Progenitor cell of endocrine pancreas (in vitro differentiated cells): ENCODE measurements at regions not wholly inside any gene's neighbourhood (a gene's known extent, or its start where the extent isn't known, plus 50 kb on each side); places are given as distances from the start of the nearest gene placed in this dataset.

Experiments
- DNase-seq: peaks from one replicate; pipeline ENCODE4 v3.0.0; 2021; ENCODE audit warnings: low spot score; ENCODE audit not compliant: unreplicated experiment
- H3K27ac Mint-ChIP-seq: 2 replicates; pipeline ENCODE4 v1.8.0; 2021; ENCODE audit warnings: mild to moderate bottlenecking, moderate library complexity, mixed read lengths
- H3K27me3 Mint-ChIP-seq: 2 replicates; pipeline ENCODE4 v1.8.0; 2021; ENCODE audit warnings: mixed read lengths
- H3K36me3 Mint-ChIP-seq: 2 replicates; pipeline ENCODE4 v1.8.0; 2022; ENCODE audit warnings: mixed read lengths; ENCODE audit not compliant: insufficient read depth
- H3K4me1 Mint-ChIP-seq: 2 replicates; pipeline ENCODE4 v1.8.0; 2021; ENCODE audit warnings: low read depth, mixed read lengths
- H3K4me3 Mint-ChIP-seq: 2 replicates; pipeline ENCODE4 v1.8.0; 2021; ENCODE audit warnings: low read depth, mild to moderate bottlenecking, moderate library complexity, mixed read lengths
- H3K9me3 Mint-ChIP-seq: 2 replicates; pipeline ENCODE4 v1.8.0; 2021; ENCODE audit warnings: low read depth, mixed read lengths
- TF ChIP-seq, protein P1 (sequence below): fragments of 200-600 bp; sonication (generic); IDR thresholded peaks from one replicate; pipeline ENCODE4 v1.5.0; 2021; ENCODE audit warnings: antibody characterized with exemption, mild to moderate bottlenecking; ENCODE audit not compliant: unreplicated experiment

GRCh38 chr6:113148566-113148965, 708.6 kb upstream of the MARCKS start:
- H3K27ac Mint-ChIP-seq = no peak overlapping the region
- TF ChIP-seq, protein P1, sequence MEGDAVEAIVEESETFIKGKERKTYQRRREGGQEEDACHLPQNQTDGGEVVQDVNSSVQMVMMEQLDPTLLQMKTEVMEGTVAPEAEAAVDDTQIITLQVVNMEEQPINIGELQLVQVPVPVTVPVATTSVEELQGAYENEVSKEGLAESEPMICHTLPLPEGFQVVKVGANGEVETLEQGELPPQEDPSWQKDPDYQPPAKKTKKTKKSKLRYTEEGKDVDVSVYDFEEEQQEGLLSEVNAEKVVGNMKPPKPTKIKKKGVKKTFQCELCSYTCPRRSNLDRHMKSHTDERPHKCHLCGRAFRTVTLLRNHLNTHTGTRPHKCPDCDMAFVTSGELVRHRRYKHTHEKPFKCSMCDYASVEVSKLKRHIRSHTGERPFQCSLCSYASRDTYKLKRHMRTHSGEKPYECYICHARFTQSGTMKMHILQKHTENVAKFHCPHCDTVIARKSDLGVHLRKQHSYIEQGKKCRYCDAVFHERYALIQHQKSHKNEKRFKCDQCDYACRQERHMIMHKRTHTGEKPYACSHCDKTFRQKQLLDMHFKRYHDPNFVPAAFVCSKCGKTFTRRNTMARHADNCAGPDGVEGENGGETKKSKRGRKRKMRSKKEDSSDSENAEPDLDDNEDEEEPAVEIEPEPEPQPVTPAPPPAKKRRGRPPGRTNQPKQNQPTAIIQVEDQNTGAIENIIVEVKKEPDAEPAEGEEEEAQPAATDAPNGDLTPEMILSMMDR = no peak
- no peaks in the 10 kb centered on the region for H3K36me3 Mint-ChIP-seq
- no peak for DNase-seq
- H3K9me3 Mint-ChIP-seq = peaks cover 9% of the 10 kb centered on the region
- H3K4me3 Mint-ChIP-seq = no peak overlapping the region
- H3K4me1 Mint-ChIP-seq = peaks cover 1% of the 10 kb centered on the region
- H3K27me3 Mint-ChIP-seq = no peaks in the 10 kb centered on the region

GRCh38 chr6:113149511-113149910, 707.6 kb upstream of the MARCKS start:
- DNase-seq = no peak
- Mint-ChIP-seq H3K36me3 (no peaks in the 10 kb centered on the region), H3K9me3 (peaks cover 9% of the 10 kb centered on the region), H3K27me3 (no peaks in the 10 kb centered on the region), H3K27ac (no peak overlapping the region), H3K4me3 (no peak overlapping the region), H3K4me1 (peaks cover 1% of the 10 kb centered on the region)
- TF ChIP-seq, protein P1 = no peak

DNA sequence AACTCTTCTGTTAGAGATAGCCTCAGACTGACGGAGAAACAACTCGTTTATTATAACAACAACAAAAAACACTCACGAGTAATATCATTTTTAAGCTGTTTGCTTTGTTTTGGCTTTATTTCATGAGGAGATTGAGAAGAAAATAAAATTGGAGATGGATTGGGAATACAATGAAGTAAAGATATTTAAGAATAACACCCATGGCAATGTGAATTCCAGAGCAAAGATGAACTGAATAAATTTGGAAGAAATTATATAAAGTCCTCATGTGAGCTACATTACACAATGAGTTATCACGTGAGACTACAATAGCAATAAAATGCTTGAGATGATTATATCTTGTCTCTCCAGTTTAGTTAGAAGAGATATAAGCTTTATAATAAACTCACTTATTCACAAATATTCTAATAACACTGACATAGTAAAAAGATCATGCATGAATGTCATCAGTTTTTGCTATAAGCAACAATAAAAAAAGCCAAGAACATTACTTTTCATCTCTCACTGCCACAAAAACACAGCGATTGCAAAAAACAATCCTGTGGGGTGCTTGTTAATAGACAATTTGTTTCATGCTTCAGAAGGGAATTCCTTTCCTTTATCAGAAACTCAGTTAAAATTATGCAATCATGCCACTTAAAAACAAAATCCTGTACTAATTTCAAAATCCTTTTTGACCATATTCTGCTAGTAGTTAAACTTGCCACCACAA, 696.7 kb upstream of the MARCKS start:
- H3K9me3 Mint-ChIP-seq = no peaks in the 10 kb centered on the region
- TF ChIP-seq, protein P1 = no peak
- H3K27ac Mint-ChIP-seq = no peak overlapping the region
- DNase-seq = no peak
- no peaks in the 10 kb centered on the region for H3K36me3 Mint-ChIP-seq
- no peak overlapping the region for H3K4me3 Mint-ChIP-seq
- no peaks in the 10 kb centered on the region for H3K4me1 Mint-ChIP-seq
- H3K27me3 Mint-ChIP-seq = no peaks in the 10 kb centered on the region

GRCh38 chr6:113161018-113161315, 696.2 kb upstream of the MARCKS start:
- Mint-ChIP-seq H3K27me3 (no peaks in the 10 kb centered on the region), H3K27ac (no peak overlapping the region)
- no peak for DNase-seq

GRCh38 chr6:113162739-113163138, 694.4 kb upstream of the MARCKS start:
- no peak overlapping the region for H3K27ac Mint-ChIP-seq
- no peaks in the 10 kb centered on the region for H3K9me3 Mint-ChIP-seq
- no peaks in the 10 kb centered on the region for H3K27me3 Mint-ChIP-seq
- H3K36me3 Mint-ChIP-seq = no peaks in the 10 kb centered on the region
- DNase-seq = no peak
- no peak overlapping the region for H3K4me3 Mint-ChIP-seq
- no peaks in the 10 kb centered on the region for H3K4me1 Mint-ChIP-seq
- TF ChIP-seq, protein P1 = no peak

More at GRCh38 chr6:113161018-113161315, 696.2 kb upstream of the MARCKS start:
- Mint-ChIP-seq H3K4me3 (no peak overlapping the region), H3K4me1 (no peaks in the 10 kb centered on the region), H3K9me3 (no peaks in the 10 kb centered on the region), H3K36me3 (no peaks in the 10 kb centered on the region)
- TF ChIP-seq, protein P1 = no peak
